GM21515 (cell line): ENCODE measurements at regions not wholly inside any gene's neighbourhood (a gene's known extent, or its start where the extent isn't known, plus 50 kb on each side); places are given as distances from the start of the nearest gene placed in this dataset.
"Not testable (repeated sequence)": the region's sequence is repeated elsewhere in the genome, so short reads cannot be mapped to it uniquely, and the experiment has no call there.

Experiments
- ATAC-seq: cut with Tn5 transposase; IDR thresholded peaks from one replicate; pipeline ENCODE4 v1.9.1; 2021; ENCODE audit not compliant: unreplicated experiment

DNA sequence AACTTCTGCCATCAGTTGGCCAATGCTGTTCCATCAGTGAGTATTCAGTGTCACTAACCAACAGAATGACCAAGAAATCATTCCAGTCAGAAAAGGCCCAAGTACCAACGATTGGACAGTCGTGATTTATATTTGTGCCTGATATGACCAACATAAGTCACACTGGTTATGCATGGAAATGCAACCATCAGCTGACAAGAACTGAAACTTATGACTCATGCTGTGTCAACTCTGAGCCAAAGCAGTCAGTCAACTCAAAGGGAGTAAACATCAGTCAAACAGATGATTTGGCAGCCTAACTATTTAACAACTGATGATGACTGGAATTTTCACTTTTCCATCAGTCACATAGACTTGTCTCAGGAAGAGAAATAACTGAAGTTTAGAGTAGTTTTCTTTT is 142.4 kb downstream of the ANXA2 start:
- ATAC-seq, result peak; percentile 87

DNA sequence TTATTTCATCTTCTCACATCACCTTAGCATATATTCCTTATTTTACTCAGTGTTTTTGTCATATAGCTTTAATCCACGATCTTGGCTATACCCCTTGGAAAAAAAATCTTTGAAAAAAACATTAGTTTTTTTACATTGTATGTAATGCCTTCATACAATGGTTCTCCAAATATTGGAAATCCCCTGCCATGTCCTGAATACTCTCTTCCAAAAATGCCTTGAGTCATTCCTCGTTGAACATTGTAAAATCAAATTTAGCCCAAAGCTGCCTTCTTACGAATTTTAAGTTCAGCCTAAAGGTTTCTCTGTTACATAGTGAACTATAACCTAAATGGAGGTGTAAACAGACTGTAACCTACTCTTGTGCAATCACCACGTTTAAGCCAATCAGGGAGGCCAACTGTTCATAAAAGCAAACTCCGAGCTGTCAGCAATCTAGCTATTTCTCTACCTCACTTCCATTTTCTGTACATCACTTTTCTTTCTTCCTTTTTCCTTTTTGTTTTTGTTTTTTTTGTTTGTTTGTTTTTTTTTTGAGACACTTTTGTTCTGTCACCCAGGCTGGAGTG is 140.1 kb downstream of the ANXA2 start:
- ATAC-seq, result no peak

DNA sequence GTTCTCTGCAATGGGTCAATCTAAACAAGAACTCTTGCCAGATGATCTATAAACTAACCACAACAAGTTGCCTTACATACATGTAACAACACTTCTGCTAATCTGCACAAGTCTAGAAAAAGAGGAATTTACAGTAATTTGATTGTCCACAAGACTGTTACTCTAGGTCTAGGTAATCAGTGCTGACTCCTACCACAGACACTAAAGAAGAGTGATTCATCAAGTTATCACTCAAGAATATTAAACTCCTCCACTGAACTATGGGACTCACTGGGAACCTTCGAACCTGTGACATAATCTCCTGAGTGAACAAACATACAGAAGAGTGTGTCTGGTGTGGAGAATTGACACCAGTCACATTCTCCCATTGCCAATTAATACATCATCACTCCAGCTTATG is 138.3 kb downstream of the ANXA2 start:
- no peak for ATAC-seq

DNA sequence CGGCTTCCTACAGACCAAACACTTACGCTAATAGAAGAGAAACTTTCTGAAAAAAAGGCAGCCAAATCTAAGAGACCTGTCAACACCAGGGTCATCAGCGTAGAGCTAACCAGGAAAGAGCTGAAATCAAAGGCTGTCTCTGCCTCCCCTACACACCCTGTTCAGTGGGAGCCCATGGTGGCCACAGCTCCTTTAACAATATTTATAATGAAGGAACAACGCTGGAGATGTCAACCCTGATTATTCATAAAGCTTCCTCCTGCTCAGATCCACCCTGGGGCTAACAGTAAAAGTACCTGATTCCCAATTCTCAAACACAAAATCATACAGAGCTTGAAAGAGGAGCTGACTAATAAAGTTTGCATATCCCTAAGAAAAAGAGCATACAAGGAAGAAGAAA is 133.7 kb downstream of the ANXA2 start:
- no peak for ATAC-seq

DNA sequence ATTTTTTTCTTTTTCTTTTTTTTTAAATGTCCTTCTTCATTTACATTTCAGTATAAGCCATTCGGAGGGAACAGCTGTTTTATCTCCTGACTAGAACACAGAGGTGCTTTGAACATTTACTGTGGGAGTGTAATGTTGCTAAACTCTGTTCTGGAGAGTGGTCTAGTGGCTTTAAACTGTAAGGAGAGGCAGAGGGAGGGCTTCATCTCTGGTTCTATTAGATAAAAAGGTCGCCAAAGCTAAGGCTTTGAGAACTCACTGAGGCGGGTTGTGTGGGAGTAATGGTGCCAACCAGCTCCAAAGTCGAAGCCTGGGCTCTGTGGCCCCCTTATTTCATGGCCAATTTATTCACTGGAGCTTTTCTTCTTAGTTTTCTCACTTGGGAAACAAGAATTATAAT is 133.2 kb downstream of the ANXA2 start:
- ATAC-seq, result no peak

DNA sequence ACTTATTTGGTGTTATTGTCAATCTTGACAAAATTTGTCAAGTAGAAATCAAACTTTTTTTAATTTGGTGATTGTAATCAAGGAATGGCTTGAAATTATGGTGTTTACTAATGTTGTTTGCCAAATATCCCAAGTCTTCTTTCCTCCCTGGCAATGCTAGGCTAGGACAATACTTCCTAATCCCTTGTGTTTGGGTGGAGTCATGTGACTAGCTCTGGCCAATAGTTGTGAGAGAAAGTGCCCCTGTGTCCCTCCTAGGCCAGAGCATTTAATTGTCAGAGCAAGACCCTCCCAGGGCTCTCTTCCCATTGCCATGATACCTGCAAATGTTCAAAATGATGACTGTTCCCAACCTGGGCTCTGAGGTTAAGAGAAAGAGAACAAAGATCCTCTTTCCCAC is 132.7 kb downstream of the ANXA2 start:
- ATAC-seq, result no peak

DNA sequence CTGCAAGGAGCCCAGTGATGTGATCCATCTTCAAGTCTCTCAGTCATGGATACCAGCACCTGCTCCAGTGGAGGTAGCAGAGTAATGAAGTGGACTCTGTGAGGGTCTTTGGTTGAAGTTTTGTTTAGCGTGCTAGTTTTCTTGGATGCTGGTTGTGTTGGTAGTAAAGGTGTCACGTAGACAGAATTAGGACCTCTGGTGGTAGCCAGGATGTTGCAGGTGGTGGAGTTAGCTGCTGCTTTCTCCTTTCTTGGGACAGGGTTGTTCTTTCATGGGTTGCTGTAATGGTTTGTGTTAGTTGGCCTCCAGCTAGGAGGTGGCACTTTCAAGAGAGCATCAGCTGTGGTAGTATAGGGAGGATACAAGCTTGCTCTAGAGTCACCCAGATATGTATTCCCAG is 125.2 kb downstream of the ANXA2 start:
- ATAC-seq, result no peak

DNA sequence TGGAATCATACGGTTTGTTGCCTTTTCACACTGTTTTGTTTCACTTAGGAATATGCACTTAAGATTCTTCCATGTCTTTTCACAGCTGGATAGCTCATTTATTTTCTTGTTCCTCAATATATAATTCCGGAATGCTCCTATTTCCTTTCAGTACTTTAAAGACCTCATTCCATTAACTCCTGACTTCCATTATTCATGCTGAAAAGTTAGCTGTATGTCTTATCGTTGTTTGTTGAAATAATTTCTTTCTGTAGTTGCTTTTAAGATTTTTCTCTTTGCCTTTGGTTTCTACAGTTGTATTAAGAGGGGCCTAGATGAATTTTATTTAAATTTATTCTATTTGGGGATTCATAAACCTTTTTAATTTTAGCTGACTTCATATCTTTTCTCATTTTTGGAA is 122.2 kb downstream of the ANXA2 start:
- ATAC-seq, result no peak

DNA sequence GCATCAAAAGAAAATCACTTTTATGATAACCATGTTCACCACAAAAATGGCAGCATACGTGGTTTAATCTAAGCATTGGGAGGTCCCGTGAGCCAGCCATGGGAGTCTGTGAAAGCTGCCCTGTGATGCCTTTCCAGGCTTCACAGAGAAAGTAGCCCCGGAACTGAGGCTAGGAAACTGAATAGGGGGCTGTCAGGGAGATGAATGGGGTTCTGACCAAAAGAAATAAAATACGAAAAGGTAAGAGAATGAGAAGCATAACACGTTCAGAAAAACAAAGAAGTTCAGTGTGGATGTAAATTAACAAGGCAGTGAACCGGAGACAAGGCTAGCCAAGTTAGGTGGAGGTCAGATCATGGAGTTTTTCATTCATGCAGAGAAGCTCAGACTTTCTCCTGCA is 118.9 kb downstream of the ANXA2 start:
- no peak for ATAC-seq

DNA sequence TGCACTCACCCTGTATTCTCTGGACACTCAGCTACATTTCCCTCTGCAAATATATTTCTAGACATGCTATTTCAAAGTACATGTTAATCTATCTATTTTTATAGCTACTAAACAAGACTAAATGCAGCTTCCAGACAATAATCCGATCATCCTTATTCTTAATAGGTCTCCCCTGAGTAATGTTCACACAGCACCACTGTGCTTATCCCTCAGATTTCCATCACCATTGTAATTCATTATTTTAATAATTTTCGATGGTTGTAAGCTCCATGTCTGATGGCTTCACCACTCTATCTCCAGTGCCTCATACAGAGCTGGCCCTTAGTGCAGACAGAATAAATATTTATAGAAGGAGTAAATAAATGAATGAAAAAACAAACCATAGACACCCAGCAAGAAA is 117.5 kb downstream of the ANXA2 start:
- ATAC-seq, result no peak

DNA sequence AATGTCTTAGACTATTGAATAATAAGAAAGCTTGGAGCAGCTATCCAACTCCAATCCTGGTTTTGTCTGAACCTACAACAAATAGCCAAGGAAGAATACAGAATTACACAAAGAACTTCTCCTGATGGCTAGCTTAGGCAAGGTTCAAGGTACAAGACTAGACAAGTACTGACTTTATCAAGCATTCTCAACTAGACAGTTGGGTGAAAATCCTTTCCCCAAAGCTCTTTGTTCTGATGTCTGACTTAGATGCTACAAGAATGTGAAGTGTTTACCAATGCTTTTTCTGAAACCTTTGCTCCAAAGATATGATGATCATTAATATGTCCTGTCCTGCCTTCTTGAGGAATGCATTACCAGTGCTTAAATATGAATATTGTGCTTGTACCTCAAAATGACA is 113.8 kb downstream of the ANXA2 start:
- ATAC-seq, result no peak

DNA sequence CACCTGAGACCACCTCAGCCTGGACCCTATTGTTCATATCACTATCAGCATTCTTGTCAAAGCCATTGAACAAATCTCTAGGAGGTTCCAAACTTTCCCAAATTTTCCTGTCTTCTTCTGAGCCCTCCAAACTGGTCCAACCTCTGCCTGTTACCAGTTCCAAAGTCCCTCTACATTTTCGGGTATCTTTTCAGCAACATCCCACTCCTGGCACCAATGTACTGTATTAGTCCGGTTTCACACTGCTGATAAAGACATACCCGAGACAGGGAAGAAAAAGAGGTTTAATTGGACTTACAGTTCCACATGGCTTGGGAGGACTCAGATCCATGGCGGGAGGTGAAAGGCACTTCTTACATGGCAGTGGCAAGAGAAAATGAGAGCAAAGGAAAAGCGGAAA is 101.9 kb downstream of the ANXA2 start:
- not testable (repeated sequence) for ATAC-seq

DNA sequence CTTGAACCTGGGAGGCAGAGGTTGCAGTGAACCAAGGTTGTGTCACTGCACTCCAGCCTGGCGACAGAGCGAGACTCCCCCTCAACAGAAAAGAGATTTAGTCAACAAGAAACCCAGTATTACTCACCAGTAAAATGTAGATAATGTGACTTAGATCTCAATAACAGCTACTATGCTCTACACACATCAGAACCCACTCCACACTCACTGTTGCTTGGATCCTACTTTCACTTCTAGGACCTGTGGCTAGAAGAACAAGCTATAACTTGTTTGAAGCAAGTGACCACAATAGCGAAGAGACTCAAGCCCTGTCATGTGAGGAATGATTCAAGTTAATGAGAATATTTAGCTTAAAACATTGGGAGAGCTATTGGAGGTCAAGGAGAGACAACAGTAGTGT is 100.7 kb downstream of the ANXA2 start:
- no peak for ATAC-seq
